MM.1S (cell line): ENCODE measurements at regions not wholly inside any gene's neighbourhood (a gene's known extent, or its start where the extent isn't known, plus 50 kb on each side); places are given as distances from the start of the nearest gene placed in this dataset.

ENCODE experiments used
- EZH2 ChIP-seq: fragments of 300-600 bp; sonication (generic); optimal IDR thresholded peaks from 2 replicates; pipeline ENCODE3; 2017; ENCODE audit warnings: low read depth, mild to moderate bottlenecking, antibody characterized with exemption, low read length, mixed read lengths
- EZH2phosphoT487 ChIP-seq: fragments of 300-600 bp; sonication (generic); IDR thresholded peaks from 2 replicates; pipeline ENCODE4 v1.6.1; 2018; ENCODE audit warnings: antibody characterized with exemption, low read length
- TF ChIP-seq, protein P1 (sequence below): fragments of 300-600 bp; sonication (generic); IDR thresholded peaks from 2 replicates; pipeline ENCODE4 v1.5.1; 2016; ENCODE audit warnings: antibody characterized with exemption, low read length, mixed read lengths

DNA sequence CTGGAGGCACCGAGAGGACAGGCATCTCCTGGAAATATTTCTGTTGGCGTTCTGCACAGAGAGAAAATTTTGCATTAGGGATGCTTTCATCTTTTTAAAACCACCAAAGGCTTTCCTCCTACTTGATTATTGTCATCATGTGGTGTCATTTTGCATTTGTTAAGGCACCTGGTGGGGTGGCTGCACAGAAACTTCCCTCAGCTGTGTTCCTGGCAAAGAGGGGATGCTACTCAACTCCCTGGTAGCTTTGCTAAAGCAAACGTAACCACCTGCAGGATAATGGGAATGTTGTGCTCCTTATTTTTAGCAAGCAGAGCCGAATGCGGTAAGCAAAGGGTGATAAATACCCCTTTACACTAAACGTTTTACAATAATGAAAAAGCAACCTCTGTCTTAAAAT is 229.8 kb downstream of the STIM2 start:
- TF ChIP-seq, protein P1, sequence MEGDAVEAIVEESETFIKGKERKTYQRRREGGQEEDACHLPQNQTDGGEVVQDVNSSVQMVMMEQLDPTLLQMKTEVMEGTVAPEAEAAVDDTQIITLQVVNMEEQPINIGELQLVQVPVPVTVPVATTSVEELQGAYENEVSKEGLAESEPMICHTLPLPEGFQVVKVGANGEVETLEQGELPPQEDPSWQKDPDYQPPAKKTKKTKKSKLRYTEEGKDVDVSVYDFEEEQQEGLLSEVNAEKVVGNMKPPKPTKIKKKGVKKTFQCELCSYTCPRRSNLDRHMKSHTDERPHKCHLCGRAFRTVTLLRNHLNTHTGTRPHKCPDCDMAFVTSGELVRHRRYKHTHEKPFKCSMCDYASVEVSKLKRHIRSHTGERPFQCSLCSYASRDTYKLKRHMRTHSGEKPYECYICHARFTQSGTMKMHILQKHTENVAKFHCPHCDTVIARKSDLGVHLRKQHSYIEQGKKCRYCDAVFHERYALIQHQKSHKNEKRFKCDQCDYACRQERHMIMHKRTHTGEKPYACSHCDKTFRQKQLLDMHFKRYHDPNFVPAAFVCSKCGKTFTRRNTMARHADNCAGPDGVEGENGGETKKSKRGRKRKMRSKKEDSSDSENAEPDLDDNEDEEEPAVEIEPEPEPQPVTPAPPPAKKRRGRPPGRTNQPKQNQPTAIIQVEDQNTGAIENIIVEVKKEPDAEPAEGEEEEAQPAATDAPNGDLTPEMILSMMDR = no peak
- TF ChIP-seq EZH2 (no peak), EZH2phosphoT487 (no peak)
